Muscle layer of duodenum (tissue), 2 donors: ENCODE measurements at regions not wholly inside any gene's neighbourhood (a gene's known extent, or its start where the extent isn't known, plus 50 kb on each side); places are given as distances from the start of the nearest gene placed in this dataset.

Source experiments
- H3K27ac ChIP-seq: one replicate; pipeline ENCODE4 v1.7.0; 2013; ENCODE audit warnings: mild to moderate bottlenecking, low read length
- H3K27me3 ChIP-seq: one replicate; pipeline ENCODE4 v1.7.0; 2013; ENCODE audit warnings: low read depth, mild to moderate bottlenecking, control low read depth, low read length
- H3K36me3 ChIP-seq, 2 donors: one replicate each; pipeline ENCODE4 v1.7.0; 2013; ENCODE audit warnings: low read length in 2 of 2, control low read depth in 1 of 2, mild to moderate bottlenecking in 1 of 2; ENCODE audit not compliant: insufficient read depth in 2 of 2, control insufficient read depth in 1 of 2
- H3K4me1 ChIP-seq, 2 donors: one replicate each; pipeline ENCODE4 v1.7.0; 2013; ENCODE audit warnings: low read length in 2 of 2, mild to moderate bottlenecking in 2 of 2, control low read depth in 1 of 2, moderate library complexity in 1 of 2; ENCODE audit not compliant: insufficient read depth in 2 of 2, control insufficient read depth in 1 of 2
- H3K4me3 ChIP-seq, 2 donors: one replicate each; pipeline ENCODE4 v1.7.0; 2013; ENCODE audit warnings: low read length in 2 of 2, low read depth in 1 of 2, mild to moderate bottlenecking in 1 of 2
- H3K9me3 ChIP-seq, 2 donors: one replicate each; pipeline ENCODE4 v1.7.0; 2013; ENCODE audit warnings: low read length in 2 of 2, control low read depth in 1 of 2, mild to moderate bottlenecking in 1 of 2; ENCODE audit not compliant: control insufficient read depth in 1 of 2
- donor health status: healthy.

- Histone ChIP-seq H3K27ac (no peak overlapping the region), H3K4me1 (peaks cover 3 to 11% of the 10 kb centered on the region in 2 donors), H3K36me3 (no peaks in the 10 kb centered on the region), H3K27me3 (no peaks in the 10 kb centered on the region), H3K4me3 (no peak overlapping the region), H3K9me3 (no peaks in the 10 kb centered on the region)
Measured at GRCh38 chr9:532707-533106, 308.8 kb upstream of the DMRT1 start.

GRCh38 chr9:534886-535285 is 306.6 kb upstream of the DMRT1 start:
- no peak overlapping the region for H3K27ac ChIP-seq
- H3K4me1 ChIP-seq: peaks cover 3 to 11% of the 10 kb centered on the region in 2 donors
- no peaks in the 10 kb centered on the region for H3K9me3 ChIP-seq
- H3K27me3 ChIP-seq: no peaks in the 10 kb centered on the region
- no peaks in the 10 kb centered on the region for H3K36me3 ChIP-seq
- H3K4me3 ChIP-seq: no peak overlapping the region

GRCh38 chr9:535356-535755 is 306.1 kb upstream of the DMRT1 start:
- no peaks in the 10 kb centered on the region for H3K9me3 ChIP-seq
- H3K27ac ChIP-seq: no peak overlapping the region
- H3K36me3 ChIP-seq: no peaks in the 10 kb centered on the region
- peaks cover 3 to 11% of the 10 kb centered on the region in 2 donors for H3K4me1 ChIP-seq
- no peaks in the 10 kb centered on the region for H3K27me3 ChIP-seq
- no peak overlapping the region for H3K4me3 ChIP-seq

GRCh38 chr9:536597-537511 is 304.6 kb upstream of the DMRT1 start:
- no peak overlapping the region for H3K4me3 ChIP-seq

GRCh38 chr9:543478-543877 is 298.0 kb upstream of the DMRT1 start:
- Histone ChIP-seq H3K4me3 (no peak overlapping the region), H3K36me3 (no peaks in the 10 kb centered on the region), H3K4me1 (peaks cover 9 to 10% of the 10 kb centered on the region in 2 donors), H3K27me3 (no peaks in the 10 kb centered on the region), H3K27ac (no peak overlapping the region), H3K9me3 (no peaks in the 10 kb centered on the region)

More at GRCh38 chr9:536597-537511, 304.6 kb upstream of the DMRT1 start:
- H3K27ac ChIP-seq: no peak overlapping the region
- H3K4me1 ChIP-seq: peaks cover 3 to 11% of the 10 kb centered on the region in 2 donors
- no peaks in the 10 kb centered on the region for H3K36me3 ChIP-seq
- H3K9me3 ChIP-seq: no peaks in the 10 kb centered on the region
- no peaks in the 10 kb centered on the region for H3K27me3 ChIP-seq

- Histone ChIP-seq H3K4me1 (peaks cover 9 to 10% of the 10 kb centered on the region in 2 donors), H3K4me3 (no peak overlapping the region), H3K27me3 (no peaks in the 10 kb centered on the region), H3K36me3 (no peaks in the 10 kb centered on the region), H3K27ac (no peak overlapping the region), H3K9me3 (no peaks in the 10 kb centered on the region)
Measured at GRCh38 chr9:545480-545879, 296.0 kb upstream of the DMRT1 start.

- H3K9me3 ChIP-seq: no peaks in the 10 kb centered on the region
- no peak overlapping the region for H3K27ac ChIP-seq
- H3K4me3 ChIP-seq: no peak overlapping the region
- no peaks in the 10 kb centered on the region for H3K27me3 ChIP-seq
- peaks cover 9 to 10% of the 10 kb centered on the region in 2 donors for H3K4me1 ChIP-seq
- H3K36me3 ChIP-seq: no peaks in the 10 kb centered on the region
Measured at GRCh38 chr9:546235-546634, 295.3 kb upstream of the DMRT1 start.

- peaks cover 9 to 10% of the 10 kb centered on the region in 2 donors for H3K4me1 ChIP-seq
- peak overlapping the region in 1 of 2 donors; percentile 13 for H3K4me3 ChIP-seq
- no peaks in the 10 kb centered on the region for H3K9me3 ChIP-seq
- H3K27me3 ChIP-seq: no peaks in the 10 kb centered on the region
- no peak overlapping the region for H3K27ac ChIP-seq
- H3K36me3 ChIP-seq: no peaks in the 10 kb centered on the region
Measured at GRCh38 chr9:546797-547223, 294.7 kb upstream of the DMRT1 start.

- peak overlapping the region; percentile 0 for H3K27ac ChIP-seq
- H3K36me3 ChIP-seq: no peaks in the 10 kb centered on the region
- H3K4me3 ChIP-seq: peak overlapping the region in 1 of 2 donors; percentile 13
- H3K27me3 ChIP-seq: no peaks in the 10 kb centered on the region
- H3K9me3 ChIP-seq: no peaks in the 10 kb centered on the region
- peaks cover 9 to 10% of the 10 kb centered on the region in 2 donors for H3K4me1 ChIP-seq
Measured at GRCh38 chr9:547314-547713, 294.2 kb upstream of the DMRT1 start.

GRCh38 chr9:549455-549997 is 292.0 kb upstream of the DMRT1 start:
- Histone ChIP-seq H3K4me3 (no peak overlapping the region), H3K36me3 (no peaks in the 10 kb centered on the region), H3K9me3 (no peaks in the 10 kb centered on the region), H3K4me1 (peaks cover 10 to 14% of the 10 kb centered on the region in 2 donors), H3K27ac (no peak overlapping the region), H3K27me3 (no peaks in the 10 kb centered on the region)

- Histone ChIP-seq H3K4me1 (peaks cover 10 to 11% of the 10 kb centered on the region in 2 donors), H3K9me3 (no peaks in the 10 kb centered on the region), H3K27ac (no peak overlapping the region), H3K36me3 (no peaks in the 10 kb centered on the region), H3K27me3 (no peaks in the 10 kb centered on the region), H3K4me3 (no peak overlapping the region)
Measured at GRCh38 chr9:550333-550732, 291.2 kb upstream of the DMRT1 start.
